Osteocyte (in vitro differentiated cells): ENCODE measurements at regions not wholly inside any gene's neighbourhood (a gene's known extent, or its start where the extent isn't known, plus 50 kb on each side); places are given as distances from the start of the nearest gene placed in this dataset.

Experiments used
- DNase-seq: peaks from one replicate; pipeline ENCODE4 v3.0.0; 2021; ENCODE audit warnings: mixed read lengths; ENCODE audit not compliant: unreplicated experiment; ENCODE audit errors: extremely low spot score
- H3K27ac Mint-ChIP-seq: one replicate; pipeline ENCODE4 v1.8.0; 2021; ENCODE audit warnings: mild to moderate bottlenecking, mixed read lengths; ENCODE audit not compliant: unreplicated experiment
- H3K27me3 Mint-ChIP-seq: one replicate; pipeline ENCODE4 v1.8.0; 2021; ENCODE audit warnings: mixed read lengths; ENCODE audit not compliant: unreplicated experiment
- H3K36me3 Mint-ChIP-seq: one replicate; pipeline ENCODE4 v1.8.0; 2021; ENCODE audit warnings: mixed read lengths; ENCODE audit not compliant: unreplicated experiment
- H3K4me1 Mint-ChIP-seq: one replicate; pipeline ENCODE4 v1.8.0; 2021; ENCODE audit warnings: mixed read lengths; ENCODE audit not compliant: unreplicated experiment
- H3K4me3 Mint-ChIP-seq: one replicate; pipeline ENCODE4 v1.8.0; 2021; ENCODE audit warnings: mild to moderate bottlenecking, moderate library complexity, mixed read lengths; ENCODE audit not compliant: unreplicated experiment
- H3K9me3 Mint-ChIP-seq: one replicate; pipeline ENCODE4 v1.8.0; 2021; ENCODE audit warnings: mixed read lengths; ENCODE audit not compliant: unreplicated experiment
- TF ChIP-seq, protein P1 (sequence below): fragments of 200-600 bp; sonication (generic); IDR thresholded peaks from 2 replicates; pipeline ENCODE4 v1.5.0; 2021; ENCODE audit warnings: antibody characterized with exemption, mild to moderate bottlenecking, moderate library complexity

- peaks cover 21% of the 10 kb centered on the region for H3K9me3 Mint-ChIP-seq
- H3K36me3 Mint-ChIP-seq, result no peaks in the 10 kb centered on the region
- H3K4me1 Mint-ChIP-seq, result no peaks in the 10 kb centered on the region
- no peak overlapping the region for H3K27ac Mint-ChIP-seq
- H3K27me3 Mint-ChIP-seq, result no peaks in the 10 kb centered on the region
- TF ChIP-seq, protein P1, sequence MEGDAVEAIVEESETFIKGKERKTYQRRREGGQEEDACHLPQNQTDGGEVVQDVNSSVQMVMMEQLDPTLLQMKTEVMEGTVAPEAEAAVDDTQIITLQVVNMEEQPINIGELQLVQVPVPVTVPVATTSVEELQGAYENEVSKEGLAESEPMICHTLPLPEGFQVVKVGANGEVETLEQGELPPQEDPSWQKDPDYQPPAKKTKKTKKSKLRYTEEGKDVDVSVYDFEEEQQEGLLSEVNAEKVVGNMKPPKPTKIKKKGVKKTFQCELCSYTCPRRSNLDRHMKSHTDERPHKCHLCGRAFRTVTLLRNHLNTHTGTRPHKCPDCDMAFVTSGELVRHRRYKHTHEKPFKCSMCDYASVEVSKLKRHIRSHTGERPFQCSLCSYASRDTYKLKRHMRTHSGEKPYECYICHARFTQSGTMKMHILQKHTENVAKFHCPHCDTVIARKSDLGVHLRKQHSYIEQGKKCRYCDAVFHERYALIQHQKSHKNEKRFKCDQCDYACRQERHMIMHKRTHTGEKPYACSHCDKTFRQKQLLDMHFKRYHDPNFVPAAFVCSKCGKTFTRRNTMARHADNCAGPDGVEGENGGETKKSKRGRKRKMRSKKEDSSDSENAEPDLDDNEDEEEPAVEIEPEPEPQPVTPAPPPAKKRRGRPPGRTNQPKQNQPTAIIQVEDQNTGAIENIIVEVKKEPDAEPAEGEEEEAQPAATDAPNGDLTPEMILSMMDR, result no peak
- DNase-seq, result no peak
- H3K4me3 Mint-ChIP-seq, result no peak overlapping the region
These were observed 659.2 kb upstream of the RAB6C start for GRCh38 chr2:129320288-129320687.

DNA sequence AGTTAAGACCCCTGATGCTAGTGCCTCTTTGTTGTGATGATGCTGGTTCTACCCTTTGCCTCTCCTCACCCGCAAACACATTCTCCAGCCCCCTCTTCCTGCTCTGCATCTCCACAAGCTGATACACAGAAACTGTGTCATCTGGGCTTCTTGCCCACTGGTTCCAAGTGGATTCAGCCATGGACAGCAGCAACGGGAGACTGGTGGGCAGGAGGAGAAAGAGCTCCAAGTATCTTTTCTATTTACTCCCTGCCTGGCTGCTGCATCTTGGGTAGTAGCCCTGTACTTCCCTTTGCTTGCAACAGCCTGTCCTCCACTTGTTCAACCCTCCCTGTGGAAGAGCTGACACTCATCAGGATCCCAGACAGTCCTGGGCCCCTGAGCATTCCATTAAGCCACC, 655.1 kb upstream of the RAB6C start:
- no peaks in the 10 kb centered on the region for H3K36me3 Mint-ChIP-seq
- H3K4me1 Mint-ChIP-seq, result no peaks in the 10 kb centered on the region
- peaks cover 12% of the 10 kb centered on the region for H3K9me3 Mint-ChIP-seq
- no peaks in the 10 kb centered on the region for H3K27me3 Mint-ChIP-seq
- H3K27ac Mint-ChIP-seq, result no peak overlapping the region
- TF ChIP-seq, protein P1, result no peak
- H3K4me3 Mint-ChIP-seq, result no peak overlapping the region
- no peak for DNase-seq

GRCh38 chr2:129325151-129325550, 654.3 kb upstream of the RAB6C start:
- TF ChIP-seq, protein P1, result no peak

GRCh38 chr2:129329574-129329973, 649.9 kb upstream of the RAB6C start:
- Mint-ChIP-seq H3K9me3 (peaks cover 17% of the 10 kb centered on the region), H3K4me3 (no peak overlapping the region), H3K27ac (no peak overlapping the region), H3K36me3 (no peaks in the 10 kb centered on the region), H3K27me3 (no peaks in the 10 kb centered on the region), H3K4me1 (no peaks in the 10 kb centered on the region)
- TF ChIP-seq, protein P1, result no peak
- DNase-seq, result no peak

More at GRCh38 chr2:129325151-129325550, 654.3 kb upstream of the RAB6C start:
- Mint-ChIP-seq H3K36me3 (no peaks in the 10 kb centered on the region), H3K4me1 (no peaks in the 10 kb centered on the region), H3K27me3 (no peaks in the 10 kb centered on the region), H3K27ac (no peak overlapping the region), H3K4me3 (no peak overlapping the region), H3K9me3 (peaks cover 9% of the 10 kb centered on the region)
- no peak for DNase-seq

- TF ChIP-seq, protein P1, result no peak
- no peak for DNase-seq
- Mint-ChIP-seq H3K9me3 (peaks cover 21% of the 10 kb centered on the region), H3K36me3 (no peaks in the 10 kb centered on the region), H3K4me3 (no peak overlapping the region), H3K27me3 (no peaks in the 10 kb centered on the region), H3K4me1 (no peaks in the 10 kb centered on the region), H3K27ac (no peak overlapping the region)
These were observed 649.0 kb upstream of the RAB6C start for GRCh38 chr2:129330504-129330903.
